Calu3 (cell line): ENCODE measurements at regions not wholly inside any gene's neighbourhood (a gene's known extent, or its start where the extent isn't known, plus 50 kb on each side); places are given as distances from the start of the nearest gene placed in this dataset.

Experiments used
- BruUV-seq: library from RNA; stranded (reverse); fragments of 400-500 nt; replicated peaks from 2 replicates; lab custom pipeline; 2021; lab: Mats Ljungman, UMichigan
- CTCF ChIA-PET: fragments of 300-600 bp; sonication (Branson Sonifier 250); formaldehyde crosslinking; loops from one replicate; lab custom pipeline; 2022; ENCODE audit warnings: antibody characterized with exemption; lab: Charles Lee
- DNase-seq: peaks from one replicate; pipeline ENCODE4 v3.0.0; 2022
- H3K27ac Mint-ChIP-seq: one replicate; pipeline ENCODE4 v1.8.0; 2022; ENCODE audit warnings: mixed read lengths; ENCODE audit not compliant: unreplicated experiment
- H3K27me3 Mint-ChIP-seq: one replicate; pipeline ENCODE4 v1.8.0; 2022; ENCODE audit warnings: mixed read lengths; ENCODE audit not compliant: unreplicated experiment
- H3K36me3 Mint-ChIP-seq: one replicate; pipeline ENCODE4 v1.8.0; 2022; ENCODE audit warnings: mild to moderate bottlenecking, moderate library complexity, mixed read lengths; ENCODE audit not compliant: insufficient read depth, unreplicated experiment
- H3K4me1 Mint-ChIP-seq: one replicate; pipeline ENCODE4 v1.8.0; 2022; ENCODE audit warnings: mild to moderate bottlenecking, low read depth, mixed read lengths; ENCODE audit not compliant: unreplicated experiment
- H3K4me3 Mint-ChIP-seq: one replicate; pipeline ENCODE4 v1.8.0; 2022; ENCODE audit warnings: mild to moderate bottlenecking, low read depth, moderate library complexity, mixed read lengths; ENCODE audit not compliant: unreplicated experiment
- H3K9me3 Mint-ChIP-seq: one replicate; pipeline ENCODE4 v1.8.0; 2022; ENCODE audit warnings: low read depth, mixed read lengths; ENCODE audit not compliant: unreplicated experiment
- CTCF ChIP-seq: fragments of 200-600 bp; IDR thresholded peaks from one replicate; pipeline ENCODE4 v1.8.0; 2022; ENCODE audit warnings: antibody characterized with exemption; ENCODE audit not compliant: unreplicated experiment
- intact Hi-C: fragments of 100-400 bp; cut with micrococcal nuclease; formaldehyde crosslinking; loops from one replicate; pipeline ENCODE4 v1.10.0; 2022; ENCODE audit not compliant: unreplicated experiment

DNA sequence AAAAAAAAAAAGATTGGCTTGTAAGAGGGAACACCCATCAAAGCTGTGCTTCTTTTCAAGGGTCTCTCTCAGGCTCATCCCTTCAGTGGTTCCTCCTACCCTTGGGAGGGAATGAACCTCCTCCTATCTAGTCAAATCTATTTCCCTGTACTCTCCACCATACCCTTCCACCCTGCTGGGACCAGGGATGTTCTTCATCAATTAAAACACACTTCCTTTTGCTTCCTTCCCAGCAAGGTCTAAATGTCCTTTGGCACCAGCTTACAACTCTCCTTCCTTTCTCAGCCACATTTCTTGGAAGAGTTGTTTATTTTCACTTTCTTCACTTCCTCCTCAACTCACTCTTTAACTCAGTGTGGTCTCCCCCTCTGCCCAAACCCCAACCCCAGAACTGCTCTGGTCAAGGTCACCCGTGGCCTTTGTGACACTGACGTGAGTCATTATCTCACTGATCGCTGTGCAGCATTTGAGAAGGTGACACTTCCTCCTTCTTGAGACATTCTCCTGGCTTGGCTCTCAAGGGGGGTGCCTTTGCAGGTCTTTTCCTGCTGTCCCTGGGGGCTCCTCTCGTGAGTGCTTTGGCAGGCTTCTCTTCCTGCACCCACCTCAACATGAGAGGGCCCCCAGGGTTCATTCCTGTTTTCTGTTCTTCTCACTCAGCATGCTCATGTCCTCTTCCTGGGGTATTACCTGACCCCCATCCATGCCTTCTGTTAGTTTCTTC lies 210.5 kb upstream of the TLE3 start:
- intact Hi-C loops: no loop called here
- H3K4me1 Mint-ChIP-seq: peaks cover 16% of the 10 kb centered on the region

DNA sequence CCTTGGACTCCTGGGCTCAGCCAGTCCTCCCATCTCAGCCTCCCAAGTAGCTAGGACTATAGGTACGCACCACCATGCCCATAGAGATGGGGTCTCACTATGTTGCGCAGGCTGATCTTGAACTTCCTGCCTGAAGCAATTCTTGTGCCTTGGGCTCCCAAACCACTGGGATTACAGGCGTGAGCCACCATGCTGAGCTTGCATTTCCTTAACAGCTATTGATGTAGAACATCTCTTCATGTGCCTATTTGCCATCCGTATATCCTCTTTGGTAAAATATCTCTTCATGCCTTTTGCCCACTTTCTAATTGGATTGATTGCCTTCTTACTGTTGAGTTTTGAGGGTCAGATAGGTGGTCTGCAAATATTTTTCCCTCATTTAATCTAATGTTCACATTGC lies 208.9 kb upstream of the TLE3 start:
- H3K4me3 Mint-ChIP-seq: no peak overlapping the region
- no peaks in the 10 kb centered on the region for H3K9me3 Mint-ChIP-seq
- TF ChIP-seq CTCF: no peak
- H3K27me3 Mint-ChIP-seq: no peaks in the 10 kb centered on the region
- CTCF ChIA-PET: no interaction called here
- H3K36me3 Mint-ChIP-seq: no peaks in the 10 kb centered on the region
- no peak for DNase-seq
- BruUV-seq: no TSS peak
- intact Hi-C loops: no loop called here
- H3K4me1 Mint-ChIP-seq: peaks cover 16% of the 10 kb centered on the region
- H3K27ac Mint-ChIP-seq: no peak overlapping the region

More for the DNA sequence above, 210.5 kb upstream of the TLE3 start:
- H3K4me3 Mint-ChIP-seq: no peak overlapping the region
- no peaks in the 10 kb centered on the region for H3K27me3 Mint-ChIP-seq
- H3K9me3 Mint-ChIP-seq: no peaks in the 10 kb centered on the region
- TF ChIP-seq CTCF: no peak
- BruUV-seq: no TSS peak
- peak; percentile 17 for DNase-seq
- H3K36me3 Mint-ChIP-seq: no peaks in the 10 kb centered on the region
- no peak overlapping the region for H3K27ac Mint-ChIP-seq
- CTCF ChIA-PET: interaction anchor here (0.5 to 0.7 kb wide), 3 partner anchors 15 to 397 kb away, joined by 3 to 6 read pairs (median 3); no protein-coding TSS in a partner anchor

- no TSS peak for BruUV-seq
Measured at GRCh38 chr15:70306081-70306480, 208.4 kb upstream of the TLE3 start.

DNA sequence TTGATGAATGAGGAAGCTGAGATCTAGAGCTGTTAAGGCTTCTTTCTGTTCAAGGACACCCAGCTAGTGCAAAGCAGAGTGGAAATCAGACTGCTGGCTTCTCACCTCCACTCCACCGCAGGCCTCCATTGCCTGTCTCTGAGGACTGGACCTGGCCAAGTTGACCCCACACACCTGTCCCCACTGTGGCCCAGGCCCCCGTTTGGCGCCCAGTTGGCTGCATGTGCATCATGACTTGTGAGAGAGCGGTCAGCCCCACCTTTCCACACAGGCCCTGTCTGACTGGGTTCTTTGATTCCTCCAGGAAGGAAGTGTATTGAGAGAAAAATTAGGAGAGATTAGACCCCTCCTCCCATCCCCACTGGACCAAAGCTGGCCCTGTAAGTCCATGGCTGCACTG lies 206.3 kb upstream of the TLE3 start:
- no peak for DNase-seq
- peaks cover 12% of the 10 kb centered on the region for H3K4me1 Mint-ChIP-seq
- no peaks in the 10 kb centered on the region for H3K36me3 Mint-ChIP-seq
- CTCF ChIA-PET: no interaction called here
- BruUV-seq: no TSS peak
- intact Hi-C loops: no loop called here
- TF ChIP-seq CTCF: no peak
- no peak overlapping the region for H3K4me3 Mint-ChIP-seq
- H3K27me3 Mint-ChIP-seq: no peaks in the 10 kb centered on the region
- no peaks in the 10 kb centered on the region for H3K9me3 Mint-ChIP-seq
- H3K27ac Mint-ChIP-seq: no peak overlapping the region

More at GRCh38 chr15:70306081-70306480, 208.4 kb upstream of the TLE3 start:
- Mint-ChIP-seq H3K4me3 (no peak overlapping the region), H3K27ac (no peak overlapping the region), H3K4me1 (peaks cover 16% of the 10 kb centered on the region), H3K36me3 (no peaks in the 10 kb centered on the region), H3K27me3 (no peaks in the 10 kb centered on the region), H3K9me3 (no peaks in the 10 kb centered on the region)
- CTCF ChIA-PET: no interaction called here
- TF ChIP-seq CTCF: no peak
- no peak for DNase-seq
- intact Hi-C loops: no loop called here
